Medulla oblongata (tissue), 1 donor: ENCODE measurements at regions not wholly inside any gene's neighbourhood (a gene's known extent, or its start where the extent isn't known, plus 50 kb on each side); places are given as distances from the start of the nearest gene placed in this dataset.
A peak's percentile ranks its signal among the peaks of the same experiment; 100 is the strongest.
"Not testable (repeated sequence)": the region's sequence is repeated elsewhere in the genome, so short reads cannot be mapped to it uniquely, and the experiment has no call there.

Experiments used
- DNase-seq: peaks from one replicate; pipeline ENCODE4 v3.0.0-alpha.2; 2015; ENCODE audit errors: extremely low spot score

GRCh38 chr16:72729552-72729951, 318.4 kb downstream of the ZFHX3 start:
- not testable (repeated sequence) for DNase-seq

- DNase-seq = no peak
These were observed 319.4 kb downstream of the ZFHX3 start for GRCh38 chr16:72728516-72728915.

- DNase-seq = no peak
These were observed 320.4 kb downstream of the ZFHX3 start for GRCh38 chr16:72727565-72727964.

GRCh38 chr16:72725643-72726042, 322.3 kb downstream of the ZFHX3 start:
- DNase-seq = no peak

- no peak for DNase-seq
These were observed 324.1 kb downstream of the ZFHX3 start for GRCh38 chr16:72723781-72724180.

- peak; percentile 25 for DNase-seq
These were observed 325.4 kb downstream of the ZFHX3 start for GRCh38 chr16:72722552-72722951.

GRCh38 chr16:72721981-72722380, 325.9 kb downstream of the ZFHX3 start:
- DNase-seq = no peak

- no peak for DNase-seq
These were observed 332.7 kb downstream of the ZFHX3 start for GRCh38 chr16:72715267-72715666.

- no peak for DNase-seq
These were observed 336.1 kb downstream of the ZFHX3 start for GRCh38 chr16:72711823-72712222.

GRCh38 chr16:72705801-72706200, 342.1 kb downstream of the ZFHX3 start:
- no peak for DNase-seq

- no peak for DNase-seq
These were observed 343.1 kb downstream of the ZFHX3 start for GRCh38 chr16:72704746-72705372.

- DNase-seq = no peak
These were observed 358.1 kb downstream of the ZFHX3 start for GRCh38 chr16:72689851-72690250.

GRCh38 chr16:72680732-72681131, 367.2 kb downstream of the ZFHX3 start:
- DNase-seq = no peak

GRCh38 chr16:72679856-72680255, 368.1 kb downstream of the ZFHX3 start:
- DNase-seq = no peak

GRCh38 chr16:72677662-72678447, 370.1 kb downstream of the ZFHX3 start:
- no peak for DNase-seq

GRCh38 chr16:72673118-72673517, 374.8 kb downstream of the ZFHX3 start:
- DNase-seq = no peak

- DNase-seq = no peak
These were observed 381.7 kb downstream of the ZFHX3 start for GRCh38 chr16:72666267-72666666.

- DNase-seq = no peak
These were observed 382.2 kb downstream of the ZFHX3 start for GRCh38 chr16:72665701-72666100.

- peak; percentile 99 for DNase-seq
These were observed 383.2 kb downstream of the ZFHX3 start for GRCh38 chr16:72664509-72665408.

- no peak for DNase-seq
These were observed 383.8 kb downstream of the ZFHX3 start for GRCh38 chr16:72664056-72664508.

GRCh38 chr16:72658888-72659717, 388.8 kb downstream of the ZFHX3 start:
- no peak for DNase-seq
